Pancreas (tissue), 10 donors: ENCODE measurements at regions not wholly inside any gene's neighbourhood (a gene's known extent, or its start where the extent isn't known, plus 50 kb on each side); places are given as distances from the start of the nearest gene placed in this dataset.

Experiments used
- ATAC-seq, 4 donors: fragments of 200-7000 bp; cut with Tn5 transposase; one replicate each; pipeline versions ENCODE4 v1.8.0 to v1.9.1; 2020; ENCODE audit warnings: mild to moderate bottlenecking in 4 of 4, moderate library complexity in 4 of 4
- DNase-seq, 6 donors: peaks; one replicate each; pipeline ENCODE4 v3.0.0-alpha.2; 2020
- FAIRE-seq: peaks from 2 replicates; lab custom pipeline; 2012; peaks lifted over from hg19 to GRCh38; lab: Jason Lieb, UNC
- H3K27ac ChIP-seq, 4 donors: fragments of 200-600 bp; sonication (generic); 1 replicate in 3 of 4; 2 replicates in 1 of 4; pipeline versions ENCODE4 v1.5.0 to v1.8.0; 2020
- H3K27me3 ChIP-seq, 4 donors: fragments of 200-600 bp; one replicate each; pipeline ENCODE4 v1.8.0; 2021
- H3K36me3 ChIP-seq, 3 donors: fragments of 200-600 bp; sonication (generic) in 1 of 3; one replicate each; pipeline versions ENCODE4 v1.5.0 to v1.8.0; 2020 to 2021
- H3K4me1 ChIP-seq, 3 donors: fragments of 200-600 bp; one replicate each; pipeline ENCODE4 v1.8.0; 2021
- H3K4me3 ChIP-seq, 4 donors: fragments of 200-600 bp; sonication (generic) in 2 of 4; one replicate each; pipeline versions ENCODE4 v1.5.0 to v1.8.0; 2020 to 2021
- H3K9me3 ChIP-seq, 4 donors: fragments of 200-600 bp; one replicate each; pipeline ENCODE4 v1.8.0; 2021
- WGBS, 2 donors: extraction: QIAGEN DNeasy Blood & Tissue Kit; methylation state at CpG; one replicate each; pipeline ENCODE4 v1.1.7; 2013; 5-methylcytosine and 5-hydroxymethylcytosine counted together
- intact Hi-C, 3 donors: fragments of 100-400 bp; cut with DNase I; formaldehyde crosslinking; loops; one replicate each; pipeline versions ENCODE4 v1.11.1 to v1.14.2; 2022
- TF ChIP-seq, protein P1 (sequence below), 4 donors: fragments of 200-600 bp; sonication (generic) in 3 of 4; IDR thresholded peaks; one replicate each; pipeline versions ENCODE4 v1.5.0 to v1.8.0; 2021; ENCODE audit warnings: antibody characterized with exemption in 4 of 4
- donor health status: healthy with polysubstance abuse.
- donor health status: DM: no; HTN: no; CAD: no; lungs with moderate emphysema.
- donor health status: DM: no; HTN: no; CAD: no.
- donor health status: control.
- donor health status: control.
- donor health status: Bipolar disorder and iron deficiency.
- donor health status: DM: yes; HTN: yes; CAD: no.
- donor health status: DM: no; HTN: no; CAD: no.
- donor health status: DM: no; HTN: no; CAD: no.
- donor health status: DM: yes; HTN: yes; CAD: no.

DNA sequence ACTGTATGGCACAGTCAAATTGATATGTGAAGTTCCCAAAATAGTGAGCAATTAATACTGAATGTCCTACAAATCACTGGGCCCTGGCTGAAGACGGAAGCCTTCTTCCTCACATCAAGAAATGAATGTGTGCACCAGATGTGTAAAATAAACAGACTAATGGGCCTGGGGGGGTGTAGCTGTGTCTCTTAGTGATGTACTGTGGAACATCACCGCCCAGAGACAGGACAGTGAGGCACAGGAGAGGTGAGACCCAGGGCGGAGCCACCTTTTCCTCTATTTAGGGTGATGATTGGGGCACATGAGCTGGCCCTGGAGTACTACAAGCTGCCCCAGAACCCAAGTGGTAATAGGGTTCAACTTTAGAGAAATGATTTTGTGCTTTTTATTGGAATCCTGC lies 368.5 kb upstream of the ARID1B start:
- TF ChIP-seq, protein P1, sequence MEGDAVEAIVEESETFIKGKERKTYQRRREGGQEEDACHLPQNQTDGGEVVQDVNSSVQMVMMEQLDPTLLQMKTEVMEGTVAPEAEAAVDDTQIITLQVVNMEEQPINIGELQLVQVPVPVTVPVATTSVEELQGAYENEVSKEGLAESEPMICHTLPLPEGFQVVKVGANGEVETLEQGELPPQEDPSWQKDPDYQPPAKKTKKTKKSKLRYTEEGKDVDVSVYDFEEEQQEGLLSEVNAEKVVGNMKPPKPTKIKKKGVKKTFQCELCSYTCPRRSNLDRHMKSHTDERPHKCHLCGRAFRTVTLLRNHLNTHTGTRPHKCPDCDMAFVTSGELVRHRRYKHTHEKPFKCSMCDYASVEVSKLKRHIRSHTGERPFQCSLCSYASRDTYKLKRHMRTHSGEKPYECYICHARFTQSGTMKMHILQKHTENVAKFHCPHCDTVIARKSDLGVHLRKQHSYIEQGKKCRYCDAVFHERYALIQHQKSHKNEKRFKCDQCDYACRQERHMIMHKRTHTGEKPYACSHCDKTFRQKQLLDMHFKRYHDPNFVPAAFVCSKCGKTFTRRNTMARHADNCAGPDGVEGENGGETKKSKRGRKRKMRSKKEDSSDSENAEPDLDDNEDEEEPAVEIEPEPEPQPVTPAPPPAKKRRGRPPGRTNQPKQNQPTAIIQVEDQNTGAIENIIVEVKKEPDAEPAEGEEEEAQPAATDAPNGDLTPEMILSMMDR (IDR thresholded peaks at IDR 0.05) = no peak
- no peaks in the 10 kb centered on the region for H3K4me1 ChIP-seq
- H3K27me3 ChIP-seq = no peaks in the 10 kb centered on the region
- WGBS, 2 donors = 83 to 95% methylated on average over 3 of the region's 3 CpGs
- ATAC-seq (no peak), FAIRE-seq (no peak), DNase-seq (no peak)
- no peak overlapping the region for H3K27ac ChIP-seq
- H3K4me3 ChIP-seq = no peak overlapping the region
- H3K9me3 ChIP-seq = no peaks in the 10 kb centered on the region
- intact Hi-C loops = no loop called here
- no peaks in the 10 kb centered on the region for H3K36me3 ChIP-seq

DNA sequence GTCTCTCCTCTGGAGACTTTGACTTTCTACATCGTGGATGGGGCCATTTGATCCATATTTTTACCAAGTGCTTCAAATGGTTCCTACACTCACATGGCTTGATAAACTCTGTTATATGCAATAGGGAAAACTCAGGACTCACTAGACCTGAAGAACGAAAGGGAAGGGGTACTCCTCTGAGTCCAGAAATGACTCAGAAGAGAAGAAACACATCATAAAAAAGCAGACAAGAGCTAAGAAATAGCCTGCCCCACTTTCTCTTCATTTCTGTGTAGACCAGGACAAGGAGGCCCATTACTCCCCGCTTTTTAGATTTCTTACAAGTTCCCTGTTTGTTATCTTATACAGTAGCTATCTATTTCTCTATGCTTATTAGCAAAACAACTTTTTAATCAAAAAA lies 369.8 kb upstream of the ARID1B start:
- H3K27me3 ChIP-seq = no peaks in the 10 kb centered on the region
- FAIRE-seq = no peak
- H3K4me1 ChIP-seq = no peaks in the 10 kb centered on the region
- H3K27ac ChIP-seq = no peak overlapping the region
- no peaks in the 10 kb centered on the region for H3K9me3 ChIP-seq
- no peak overlapping the region for H3K4me3 ChIP-seq
- 70 to 85% methylated on average over 3 of the region's 3 CpGs for WGBS, 2 donors
- no peak for ATAC-seq
- no peaks in the 10 kb centered on the region for H3K36me3 ChIP-seq
- DNase-seq = no peak
- TF ChIP-seq, protein P1 (IDR thresholded peaks at IDR 0.05) = no peak
- intact Hi-C loops = no loop called here

DNA sequence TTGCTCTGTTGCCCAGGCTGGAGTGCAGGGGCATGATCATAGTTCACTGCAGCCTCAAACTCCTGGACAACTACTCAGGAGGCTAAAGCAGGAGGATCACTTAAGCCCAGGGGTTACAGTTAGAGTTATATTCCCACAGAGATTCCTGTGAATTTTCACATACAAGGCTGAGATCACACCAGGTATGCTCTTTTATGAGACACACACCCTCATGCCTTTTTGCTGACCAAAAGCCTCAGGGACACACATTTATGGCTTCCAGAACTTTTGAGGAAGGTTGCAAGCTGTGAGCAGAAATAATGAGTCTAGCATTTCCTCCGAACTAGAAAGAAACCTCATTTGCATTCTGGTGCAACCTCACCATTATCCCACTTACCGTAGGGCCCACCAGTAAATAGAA lies 370.5 kb upstream of the ARID1B start:
- ATAC-seq (no peak), DNase-seq (no peak), FAIRE-seq (no peak)
- H3K27me3 ChIP-seq = no peaks in the 10 kb centered on the region
- no peak overlapping the region for H3K27ac ChIP-seq
- WGBS, 2 donors = 76 to 83% methylated on average over 2 of the region's 2 CpGs
- no peaks in the 10 kb centered on the region for H3K9me3 ChIP-seq
- H3K36me3 ChIP-seq = no peaks in the 10 kb centered on the region
- H3K4me1 ChIP-seq = no peaks in the 10 kb centered on the region
- TF ChIP-seq, protein P1 (IDR thresholded peaks at IDR 0.05) = no peak
- intact Hi-C loops = no loop called here
- H3K4me3 ChIP-seq = no peak overlapping the region

DNA sequence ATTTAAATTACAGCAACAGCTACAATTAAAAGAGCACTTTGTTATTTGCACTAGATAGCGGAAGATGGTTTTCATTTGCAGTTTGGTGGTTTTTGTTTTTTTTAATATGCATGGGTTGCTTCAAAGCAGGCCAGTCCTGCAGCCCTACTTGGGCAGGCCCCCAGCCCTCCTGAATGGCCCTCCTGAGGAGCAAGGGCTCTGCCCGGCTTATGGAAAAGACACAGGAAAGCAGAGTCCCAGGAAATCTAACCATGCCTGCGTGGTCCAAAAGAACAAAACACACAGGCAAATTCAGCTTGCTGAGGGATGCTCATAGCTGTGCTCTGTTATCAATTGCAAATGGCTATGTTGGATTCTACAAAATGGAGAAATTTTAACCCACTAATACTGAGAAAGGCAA lies 371.1 kb upstream of the ARID1B start:
- FAIRE-seq (no peak), DNase-seq (no peak), ATAC-seq (no peak)
- WGBS, 2 donors = 78 to 83% methylated on average over 3 of the region's 3 CpGs
- Histone ChIP-seq H3K36me3 (no peaks in the 10 kb centered on the region), H3K27me3 (no peaks in the 10 kb centered on the region), H3K4me1 (no peaks in the 10 kb centered on the region), H3K27ac (no peak overlapping the region), H3K4me3 (no peak overlapping the region), H3K9me3 (no peaks in the 10 kb centered on the region)
- intact Hi-C loops = no loop called here
- TF ChIP-seq, protein P1 (IDR thresholded peaks at IDR 0.05) = no peak

DNA sequence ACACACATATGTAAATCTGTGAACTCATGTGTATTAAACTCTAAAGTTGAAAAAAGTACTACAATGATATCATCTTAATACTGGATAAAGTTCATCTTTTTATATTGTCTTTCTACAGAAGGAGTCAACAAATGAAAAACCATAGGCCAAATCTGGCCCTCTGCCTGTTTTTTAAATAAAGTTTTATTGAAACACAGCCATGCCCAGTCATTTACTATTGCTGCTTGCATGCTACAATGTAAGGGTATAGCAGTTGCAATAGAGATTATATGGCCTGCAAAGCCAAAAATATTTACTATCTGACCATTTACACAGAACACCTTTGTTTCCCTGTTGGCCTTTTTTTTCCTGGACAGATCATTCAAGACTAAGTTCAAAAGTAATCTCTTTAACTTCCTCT lies 374.6 kb upstream of the ARID1B start:
- FAIRE-seq = no peak

More for the DNA sequence above, 374.6 kb upstream of the ARID1B start:
- Histone ChIP-seq H3K4me1 (no peaks in the 10 kb centered on the region), H3K4me3 (no peak overlapping the region), H3K27ac (no peak overlapping the region), H3K9me3 (no peaks in the 10 kb centered on the region), H3K36me3 (no peaks in the 10 kb centered on the region), H3K27me3 (no peaks in the 10 kb centered on the region)
- ATAC-seq (no peak), DNase-seq (no peak)
- intact Hi-C loops = no loop called here
- TF ChIP-seq, protein P1 (IDR thresholded peaks at IDR 0.05) = no peak
